ENCODE measurements at regions not wholly inside any gene's neighbourhood (a gene's known extent, or its start where the extent isn't known, plus 50 kb on each side); places are given as distances from the start of the nearest gene placed in this dataset.
A peak's percentile ranks its signal among the peaks of the same experiment; 100 is the strongest.

DNA sequence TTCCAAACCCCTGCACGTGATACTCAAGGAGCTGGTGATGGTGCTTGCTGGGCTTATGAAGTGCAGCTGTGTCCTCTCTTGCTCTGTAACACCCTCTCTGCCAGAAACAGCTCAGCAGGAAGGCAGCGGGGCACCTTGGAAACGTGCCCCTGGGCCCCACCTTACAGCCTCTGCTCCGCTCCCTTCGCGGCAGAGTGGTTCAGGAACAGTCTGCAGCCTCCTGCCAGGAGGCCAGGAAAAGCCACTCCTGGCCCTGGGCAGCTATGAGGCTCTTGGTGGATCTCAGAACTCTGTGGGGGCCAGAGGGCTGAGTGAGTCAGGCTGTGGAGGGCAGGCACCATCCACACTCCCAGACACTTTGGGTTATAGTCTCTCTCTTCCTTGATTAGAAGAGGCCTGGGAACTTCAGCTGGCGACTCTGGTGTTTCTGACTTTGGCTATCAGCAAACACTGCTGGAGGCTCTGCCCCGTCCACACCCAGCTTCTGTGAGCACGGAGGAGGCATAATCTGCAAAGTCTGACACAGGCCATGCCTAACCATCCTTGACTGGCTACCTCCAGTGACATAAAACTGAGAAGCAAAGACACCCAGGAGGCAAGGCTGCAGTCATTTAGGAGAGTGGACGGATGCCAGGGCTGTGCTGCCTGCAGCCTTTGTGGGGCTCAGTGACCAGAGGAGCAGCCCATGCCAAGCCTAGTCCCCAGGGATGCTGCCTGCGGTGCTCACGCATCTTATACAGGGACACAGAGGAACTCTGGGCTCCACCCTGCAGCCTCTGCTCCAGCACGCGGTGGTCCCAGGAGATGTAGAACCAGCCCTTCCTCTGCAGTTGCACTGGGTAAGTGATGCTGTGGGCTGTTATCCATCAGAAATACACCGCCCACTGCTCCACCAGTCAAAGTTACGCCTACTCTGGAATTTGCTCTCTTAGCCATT is 65.3 kb downstream of the METRNL start:
- no peak for DNase-seq (ENCODE audit: low spot score)

DNA sequence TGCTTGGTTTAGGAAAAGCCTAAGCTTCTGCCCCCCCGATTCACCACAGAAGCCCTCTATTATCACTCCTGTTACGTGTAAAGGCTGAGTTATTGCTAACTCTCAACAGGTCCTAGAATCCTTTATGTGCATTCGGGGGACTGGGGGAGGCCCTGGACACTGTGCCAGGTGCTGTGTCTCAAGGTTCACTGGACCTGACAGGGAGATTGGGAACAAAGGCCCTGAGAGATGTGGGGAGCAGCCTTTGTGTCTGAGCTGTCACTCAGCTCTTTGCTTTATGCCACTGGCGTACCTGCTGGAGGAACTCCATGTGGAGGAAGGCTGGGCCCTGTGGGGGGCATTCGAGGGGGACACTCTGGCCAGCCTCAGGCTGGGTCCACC is 65.9 kb downstream of the METRNL start:
- no peak for DNase-seq (ENCODE audit: low spot score)

DNA sequence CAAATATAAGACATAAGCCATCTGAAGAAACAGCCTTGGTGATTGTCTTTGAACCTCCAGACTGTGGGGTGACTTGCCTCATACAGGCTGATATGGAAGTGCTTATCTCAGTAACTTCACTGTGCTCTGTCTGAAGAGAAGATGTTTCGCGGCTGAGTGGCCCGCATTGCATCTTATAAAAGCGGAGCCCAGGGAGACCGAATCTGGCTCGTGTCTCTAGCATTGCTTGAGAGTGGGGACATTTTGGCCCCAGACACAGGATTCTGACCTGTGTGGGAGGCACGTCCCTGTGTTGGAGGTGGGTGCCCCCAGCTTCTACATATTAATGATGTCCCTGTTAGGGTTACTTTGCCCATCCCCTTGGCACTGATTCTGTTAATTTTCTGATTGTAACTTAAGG is 66.4 kb downstream of the METRNL start:
- DNase-seq (ENCODE audit: low spot score) = no peak

GRCh38 chr17:83146347-83146746 is 66.9 kb downstream of the METRNL start:
- no peak for DNase-seq (ENCODE audit: low spot score)

DNA sequence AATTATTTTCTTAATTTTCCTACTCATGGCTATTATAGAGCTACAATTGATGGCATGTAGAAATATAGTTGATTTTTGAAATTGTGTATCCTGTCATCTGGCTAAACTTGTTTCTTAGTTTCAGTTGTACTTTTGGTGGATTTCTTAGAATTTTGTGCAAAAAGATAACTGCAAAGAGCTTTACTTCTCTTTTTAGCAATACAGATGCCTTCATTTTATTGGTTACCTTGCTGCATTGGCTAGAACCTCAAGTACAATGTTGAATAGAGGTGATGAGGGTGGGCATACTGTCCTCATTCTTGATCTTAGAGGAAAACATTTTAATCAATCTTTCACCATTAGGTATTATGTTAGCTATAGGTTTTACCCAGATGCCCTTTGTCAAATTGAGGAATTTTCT is 67.9 kb downstream of the METRNL start:
- DNase-seq (ENCODE audit: low spot score) = no peak

DNA sequence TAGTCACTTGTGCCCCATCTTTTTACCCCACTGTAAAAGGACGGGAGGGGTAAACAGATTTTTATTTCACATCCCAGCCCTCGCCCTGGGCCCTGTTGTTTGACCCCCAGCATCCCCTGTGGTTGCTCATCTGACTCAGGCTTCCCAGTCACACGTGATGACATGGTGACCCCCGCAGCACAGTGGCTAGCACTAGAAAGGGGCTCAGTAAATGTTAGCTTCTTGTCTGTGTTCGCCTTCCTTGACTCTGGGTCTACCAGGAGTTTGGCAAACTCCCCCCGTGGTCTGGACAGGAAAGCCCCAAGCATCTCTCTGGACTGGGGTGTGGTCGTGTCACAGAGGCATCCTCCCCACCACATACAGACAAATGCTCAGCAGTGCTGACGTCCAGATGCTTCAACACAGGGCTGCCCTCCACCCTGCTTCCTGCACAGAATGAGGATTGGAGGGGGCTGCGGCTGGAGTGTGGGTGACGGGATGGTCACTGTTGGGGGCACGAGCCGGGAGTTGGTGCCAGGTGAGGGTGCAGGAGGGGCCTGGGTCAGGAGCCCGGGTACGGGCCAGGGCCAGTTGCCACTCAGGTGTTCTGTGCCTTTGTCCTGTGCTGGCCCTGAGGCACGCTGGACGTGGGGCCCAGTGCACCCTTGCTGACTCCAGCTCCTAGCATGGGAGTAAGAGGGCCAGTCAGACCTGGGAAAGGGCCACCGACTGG is 69.1 kb downstream of the METRNL start:
- no peak for DNase-seq (ENCODE audit: low spot score)

DNA sequence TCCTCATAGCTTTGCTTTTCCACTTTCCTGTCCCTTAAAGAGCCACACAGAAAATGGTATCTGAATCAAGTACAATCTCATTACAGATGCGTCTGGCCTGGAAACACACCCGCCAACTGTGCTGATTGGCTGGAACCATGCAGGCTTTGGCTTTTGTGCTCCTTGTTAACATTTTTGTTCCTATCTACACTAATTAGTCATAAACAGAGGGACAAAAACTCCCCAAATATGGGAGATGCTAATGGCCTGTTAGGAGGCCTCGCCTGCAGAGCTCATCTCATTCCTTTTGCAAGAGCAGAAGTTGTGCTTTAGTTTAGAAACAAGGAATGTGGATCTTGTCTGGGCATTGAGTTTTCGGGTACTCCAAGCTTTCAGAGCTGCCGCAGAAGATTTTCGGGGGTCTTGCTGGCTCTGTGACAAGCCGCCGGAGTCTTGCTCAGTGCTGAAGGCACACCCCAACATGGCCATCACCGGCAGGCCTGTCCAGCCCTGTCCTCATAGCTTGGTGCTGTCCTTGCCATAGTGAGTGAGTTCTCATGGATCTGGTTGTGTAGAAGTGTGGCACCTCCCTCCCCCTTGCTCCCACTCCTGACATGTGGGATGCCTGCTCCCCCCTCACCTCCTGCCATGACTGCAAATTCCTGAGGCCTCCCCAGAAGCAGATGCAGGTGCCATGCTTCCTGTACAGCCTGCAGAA is 69.8 kb downstream of the METRNL start:
- no peak for DNase-seq (ENCODE audit: low spot score)

DNA sequence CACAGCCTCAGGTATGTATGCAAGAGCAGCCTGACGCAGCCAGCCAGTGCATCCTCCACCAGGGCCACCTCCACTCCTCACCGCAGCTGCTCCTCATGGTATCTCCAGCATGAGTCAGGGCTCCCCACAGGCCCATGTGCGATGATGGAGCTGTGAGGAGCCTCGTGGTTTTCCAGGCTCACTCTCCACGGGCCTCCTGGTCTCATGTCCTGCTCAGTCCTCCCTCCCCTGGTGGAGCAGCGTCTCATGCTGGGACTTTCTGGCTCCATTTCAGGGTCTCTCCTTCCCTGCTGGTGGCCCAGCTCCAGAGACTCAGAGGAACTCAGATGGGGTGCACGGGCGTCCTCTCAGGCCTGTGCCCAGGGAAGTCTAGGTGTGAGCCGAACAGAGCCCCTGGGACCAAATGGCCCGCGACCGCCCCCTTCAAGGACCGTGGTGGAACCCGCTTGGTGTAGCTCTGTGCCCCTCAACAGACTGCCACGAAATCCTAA is 70.4 kb downstream of the METRNL start:
- no peak for DNase-seq (ENCODE audit: low spot score)

- no peak for DNase-seq (ENCODE audit: low spot score)
Measured at GRCh38 chr17:83150369-83151055, 71.1 kb downstream of the METRNL start.

DNA sequence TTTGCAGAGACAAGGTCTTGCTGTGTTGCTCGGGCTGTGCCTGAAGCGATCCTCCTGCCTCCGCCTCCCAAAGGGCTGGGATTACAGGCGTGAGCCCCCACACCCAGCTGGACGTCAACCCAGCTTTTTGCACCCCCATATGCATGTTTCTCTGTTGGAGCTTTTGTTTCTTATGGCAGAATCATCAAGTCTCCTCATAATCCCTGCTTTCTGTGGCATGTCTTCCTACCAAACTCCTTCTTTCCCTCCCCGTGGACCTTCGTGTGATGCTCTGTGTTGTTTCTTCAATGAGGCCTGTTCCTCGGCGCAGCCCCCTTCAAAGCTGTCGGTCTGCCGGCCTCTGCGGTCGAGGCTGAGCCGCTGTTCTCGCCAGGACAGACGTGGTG is 71.6 kb downstream of the METRNL start:
- DNase-seq (ENCODE audit: low spot score) = no peak

DNA sequence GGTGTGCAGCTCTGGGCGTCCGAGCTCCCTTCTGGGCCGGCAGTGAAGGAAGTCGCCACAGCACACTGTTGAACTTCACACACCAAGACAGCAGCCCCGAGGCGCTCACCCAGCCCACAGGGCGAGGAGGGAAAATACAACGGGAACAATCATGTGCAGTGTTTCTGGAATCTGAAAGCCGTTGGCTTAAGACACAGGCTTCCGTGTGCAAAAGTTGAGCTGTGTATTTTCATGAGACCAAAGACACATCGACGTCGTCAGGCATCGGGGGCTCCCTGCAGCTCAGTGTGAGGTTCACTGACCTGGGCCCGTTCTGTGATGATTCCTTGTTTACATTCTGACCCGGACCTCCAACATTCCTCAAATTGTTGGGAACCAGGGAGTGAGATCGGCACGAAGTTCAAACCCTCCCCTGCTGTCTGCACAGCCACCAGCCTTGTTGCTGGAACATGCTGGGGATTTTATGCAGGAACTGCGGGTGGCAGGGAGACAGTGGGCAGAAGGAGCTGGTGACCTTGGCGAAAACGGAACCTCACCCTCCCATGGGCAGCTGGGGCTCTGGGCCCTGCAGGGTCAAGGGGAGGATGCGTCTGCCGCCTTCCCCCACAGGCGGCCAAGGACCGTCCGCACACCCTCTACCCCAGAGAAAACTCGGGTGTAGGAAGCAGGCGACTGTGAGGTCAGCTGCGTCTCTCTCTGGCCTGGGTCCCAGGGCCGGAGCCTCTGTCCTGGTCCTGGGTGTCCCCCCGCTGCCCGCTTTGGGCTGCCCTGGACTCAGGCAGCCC is 72.2 kb downstream of the METRNL start:
- peak; percentile 58 for DNase-seq (ENCODE audit: low spot score)

GRCh38 chr17:83152227-83152744 is 72.9 kb downstream of the METRNL start:
- no peak for DNase-seq (ENCODE audit: low spot score)

GRCh38 chr17:83152745-83153611 is 73.6 kb downstream of the METRNL start:
- DNase-seq (ENCODE audit: low spot score) = no peak

DNA sequence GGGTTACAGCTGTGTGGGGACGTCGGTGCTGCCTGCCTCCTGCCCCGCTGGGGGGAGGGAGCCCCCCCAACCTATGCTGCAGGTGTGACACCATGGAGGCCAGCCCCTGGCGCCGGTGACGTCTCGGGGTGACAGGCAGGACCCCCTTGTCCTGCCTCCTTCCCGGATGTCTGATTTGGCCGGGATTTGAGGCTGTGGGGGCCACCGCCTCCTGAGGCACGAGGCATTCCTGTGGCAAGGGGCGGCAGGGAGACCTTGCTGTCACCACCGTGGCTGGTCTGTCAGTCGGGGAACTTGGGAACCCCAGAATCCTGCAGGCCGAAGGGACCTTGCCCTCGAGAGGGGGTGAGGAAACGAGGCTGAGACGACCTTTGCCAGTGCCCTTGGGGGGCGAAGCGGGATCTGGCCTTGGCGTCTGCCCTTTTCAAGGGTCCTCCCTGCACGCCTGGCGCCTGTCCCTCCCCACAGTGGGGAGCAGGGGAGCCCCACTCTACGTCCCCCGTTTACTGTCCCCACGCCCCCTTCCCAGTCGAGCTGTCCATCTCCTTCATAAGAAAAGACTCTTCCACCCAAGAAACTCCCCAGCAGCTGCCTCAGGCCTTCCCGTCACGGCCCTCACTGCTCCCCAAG is 74.4 kb downstream of the METRNL start:
- DNase-seq (ENCODE audit: low spot score) = no peak

DNA sequence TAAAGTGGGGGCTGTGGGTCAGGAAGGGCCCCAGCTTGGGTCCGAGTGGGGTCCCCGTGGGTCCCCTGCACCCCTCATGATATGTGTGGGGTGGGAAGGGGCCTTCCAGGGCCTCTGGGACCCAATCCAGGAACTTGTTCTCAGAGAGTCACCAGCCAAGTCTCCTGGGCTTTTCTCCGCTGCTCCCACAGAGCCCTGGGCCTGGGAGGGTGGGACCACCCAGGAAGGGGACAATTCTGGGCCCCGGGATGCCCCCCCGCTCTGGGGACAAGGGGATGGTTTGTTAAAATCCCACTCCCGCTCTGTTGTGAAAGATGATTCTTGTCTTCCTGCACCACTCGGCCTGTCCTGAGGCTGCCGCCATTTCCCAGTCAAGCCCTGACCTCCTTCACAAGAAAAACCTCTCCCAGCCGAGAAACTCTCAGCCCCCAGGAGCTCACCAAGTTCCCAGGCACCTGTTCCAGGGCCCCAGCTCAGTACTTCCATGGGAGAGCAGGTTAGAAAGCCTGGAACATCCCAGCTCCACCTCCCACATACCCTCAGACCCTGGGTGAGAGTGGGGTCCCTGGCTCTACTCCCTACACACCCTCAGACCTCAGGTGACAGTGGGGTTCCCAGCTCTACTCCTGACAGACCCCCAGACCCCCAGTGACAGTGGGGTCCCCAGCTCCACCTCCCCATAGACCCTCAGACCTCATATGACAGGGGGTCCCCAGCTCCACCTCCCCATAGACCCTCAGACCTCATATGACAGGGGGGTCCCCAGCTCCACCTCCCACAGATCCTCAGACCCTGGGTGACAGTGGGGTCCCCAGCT is 75.1 kb downstream of the METRNL start:
- no peak for DNase-seq (ENCODE audit: low spot score)

DNA sequence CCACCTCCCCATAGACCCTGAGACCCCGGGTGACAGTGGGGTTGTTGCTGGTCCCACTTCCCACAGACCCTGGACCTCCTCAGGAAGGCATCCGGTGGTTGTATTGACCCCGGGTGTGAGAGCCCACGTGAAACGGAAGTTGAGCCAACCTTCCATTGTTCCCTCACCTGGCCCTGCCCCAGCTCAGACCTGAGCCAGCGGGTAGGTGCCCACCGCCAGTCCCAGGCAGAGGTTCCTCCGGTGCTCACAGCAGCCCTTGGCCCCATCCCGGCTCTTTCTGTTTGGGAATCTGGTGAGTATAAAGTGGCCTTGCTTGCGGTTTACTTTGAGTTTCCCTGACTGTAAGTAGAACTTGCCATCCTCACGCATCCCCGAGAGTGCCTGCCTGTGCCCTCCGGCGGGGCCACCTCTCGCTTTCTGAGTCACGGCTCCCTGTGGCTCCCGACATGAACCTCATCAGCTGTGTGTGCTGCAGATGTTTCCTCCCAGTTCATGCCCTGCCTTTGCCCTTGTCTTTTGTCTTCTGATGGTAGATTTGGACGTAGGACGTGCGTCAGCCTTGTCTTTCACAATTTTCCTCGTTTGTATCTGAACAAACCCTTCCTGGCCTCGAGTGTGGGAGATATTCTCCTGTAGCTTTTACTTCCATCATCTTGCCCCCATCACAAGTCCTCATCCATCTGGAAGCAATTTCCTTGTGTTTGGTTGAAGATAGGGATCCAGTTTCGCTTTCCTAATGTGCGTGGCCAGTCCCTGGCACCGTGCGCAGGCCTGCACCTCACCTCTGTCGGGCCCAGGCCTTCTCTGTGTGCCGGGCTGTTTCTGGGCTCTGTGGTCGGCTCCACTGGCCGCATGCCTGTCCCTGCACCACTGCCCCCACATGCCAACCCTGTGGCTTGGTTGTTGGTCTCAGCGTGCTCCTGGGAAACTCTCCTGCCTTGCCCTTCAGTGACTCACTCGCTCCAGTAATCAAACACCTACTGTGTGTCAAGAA is 76.0 kb downstream of the METRNL start:
- no peak for DNase-seq (ENCODE audit: low spot score)

GRCh38 chr17:83156408-83156807 is 77.0 kb downstream of the METRNL start:
- no peak for DNase-seq (ENCODE audit: low spot score)
